ENCODE measurements at regions not wholly inside any gene's neighbourhood (a gene's known extent, or its start where the extent isn't known, plus 50 kb on each side); places are given as distances from the start of the nearest gene placed in this dataset.

GRCh38 chr11:81432333-81432732, 1301.3 kb downstream of the FAM181B start:
- DNase-seq, result no peak
- Histone ChIP-seq H3K4me3 (ENCODE audit: low read length in 3 of 3) (no peak overlapping the region), H3K4me1 (ENCODE audit: control insufficient read depth in 2 of 3, insufficient read depth in 2 of 3, low read depth in 1 of 3, low read length in 3 of 3) (no peaks in the 10 kb centered on the region), H3K27me3 (ENCODE audit: control insufficient read depth, insufficient read depth, low read length) (no peaks in the 10 kb centered on the region), H3K27ac (ENCODE audit: low read depth in 2 of 2, low read length in 2 of 2) (no peak overlapping the region), H3K9me3 (ENCODE audit: control insufficient read depth in 2 of 3, insufficient read depth in 1 of 3, low read length in 3 of 3) (no peaks in the 10 kb centered on the region), H3K36me3 (ENCODE audit: control insufficient read depth in 2 of 3, insufficient read depth in 3 of 3, low read length in 3 of 3) (no peaks in the 10 kb centered on the region), H3K9ac (ENCODE audit: low read length in 3 of 3) (no peak overlapping the region)
- FAIRE-seq, result no peak
- intact Hi-C loops (cut with DNase I), result no loop called here
- no peak for TF ChIP-seq CTCF (IDR thresholded peaks at IDR 0.05; ENCODE audit: borderline replicate concordance, extremely low read depth, insufficient read depth)

GRCh38 chr11:81424822-81425221, 1308.8 kb downstream of the FAM181B start:
- Histone ChIP-seq H3K27ac (ENCODE audit: low read depth in 2 of 2, low read length in 2 of 2) (no peak overlapping the region), H3K4me3 (ENCODE audit: low read length in 3 of 3) (no peak overlapping the region), H3K9me3 (ENCODE audit: control insufficient read depth in 2 of 3, insufficient read depth in 1 of 3, low read length in 3 of 3) (no peaks in the 10 kb centered on the region), H3K4me1 (ENCODE audit: control insufficient read depth in 2 of 3, insufficient read depth in 2 of 3, low read depth in 1 of 3, low read length in 3 of 3) (no peaks in the 10 kb centered on the region), H3K27me3 (ENCODE audit: control insufficient read depth, insufficient read depth, low read length) (no peaks in the 10 kb centered on the region), H3K36me3 (ENCODE audit: control insufficient read depth in 2 of 3, insufficient read depth in 3 of 3, low read length in 3 of 3) (no peaks in the 10 kb centered on the region), H3K9ac (ENCODE audit: low read length in 3 of 3) (no peak overlapping the region)
- no peak for TF ChIP-seq CTCF (IDR thresholded peaks at IDR 0.05; ENCODE audit: borderline replicate concordance, extremely low read depth, insufficient read depth)
- intact Hi-C loops (cut with DNase I), result loop anchor here (5.0 kb wide), 1 partner anchor 52 kb away; no protein-coding TSS in a partner anchor
- DNase-seq, result no peak
- no peak for FAIRE-seq

- H3K4me1 ChIP-seq (ENCODE audit: control insufficient read depth in 2 of 3, insufficient read depth in 2 of 3, low read depth in 1 of 3, low read length in 3 of 3), result no peaks in the 10 kb centered on the region
- no peak overlapping the region for H3K9ac ChIP-seq (ENCODE audit: low read length in 3 of 3)
- H3K27ac ChIP-seq (ENCODE audit: low read depth in 2 of 2, low read length in 2 of 2), result no peak overlapping the region
- FAIRE-seq (no peak), DNase-seq (no peak)
- intact Hi-C loops (cut with DNase I), result no loop called here
- no peaks in the 10 kb centered on the region for H3K9me3 ChIP-seq (ENCODE audit: control insufficient read depth in 2 of 3, insufficient read depth in 1 of 3, low read length in 3 of 3)
- no peaks in the 10 kb centered on the region for H3K27me3 ChIP-seq (ENCODE audit: control insufficient read depth, insufficient read depth, low read length)
- H3K4me3 ChIP-seq (ENCODE audit: low read length in 3 of 3), result no peak overlapping the region
- no peak for TF ChIP-seq CTCF (IDR thresholded peaks at IDR 0.05; ENCODE audit: borderline replicate concordance, extremely low read depth, insufficient read depth)
- H3K36me3 ChIP-seq (ENCODE audit: control insufficient read depth in 2 of 3, insufficient read depth in 3 of 3, low read length in 3 of 3), result no peaks in the 10 kb centered on the region
Observed at GRCh38 chr11:81422402-81422801, 1311.3 kb downstream of the FAM181B start.

GRCh38 chr11:81421251-81421860, 1312.3 kb downstream of the FAM181B start:
- FAIRE-seq (no peak), DNase-seq (no peak)
- no peak for TF ChIP-seq CTCF (IDR thresholded peaks at IDR 0.05; ENCODE audit: borderline replicate concordance, extremely low read depth, insufficient read depth)
- Histone ChIP-seq H3K27ac (ENCODE audit: low read depth in 2 of 2, low read length in 2 of 2) (no peak overlapping the region), H3K27me3 (ENCODE audit: control insufficient read depth, insufficient read depth, low read length) (no peaks in the 10 kb centered on the region), H3K9ac (ENCODE audit: low read length in 3 of 3) (no peak overlapping the region), H3K4me3 (ENCODE audit: low read length in 3 of 3) (no peak overlapping the region), H3K36me3 (ENCODE audit: control insufficient read depth in 2 of 3, insufficient read depth in 3 of 3, low read length in 3 of 3) (no peaks in the 10 kb centered on the region), H3K9me3 (ENCODE audit: control insufficient read depth in 2 of 3, insufficient read depth in 1 of 3, low read length in 3 of 3) (no peaks in the 10 kb centered on the region), H3K4me1 (ENCODE audit: control insufficient read depth in 2 of 3, insufficient read depth in 2 of 3, low read depth in 1 of 3, low read length in 3 of 3) (no peaks in the 10 kb centered on the region)
- intact Hi-C loops (cut with DNase I), result no loop called here
